ENCODE measurements at regions not wholly inside any gene's neighbourhood (a gene's known extent, or its start where the extent isn't known, plus 50 kb on each side); places are given as distances from the start of the nearest gene placed in this dataset.
A peak's percentile ranks its signal among the peaks of the same experiment; 100 is the strongest.
"Not testable (repeated sequence)": the region's sequence is repeated elsewhere in the genome, so short reads cannot be mapped to it uniquely, and the experiment has no call there.

DNA sequence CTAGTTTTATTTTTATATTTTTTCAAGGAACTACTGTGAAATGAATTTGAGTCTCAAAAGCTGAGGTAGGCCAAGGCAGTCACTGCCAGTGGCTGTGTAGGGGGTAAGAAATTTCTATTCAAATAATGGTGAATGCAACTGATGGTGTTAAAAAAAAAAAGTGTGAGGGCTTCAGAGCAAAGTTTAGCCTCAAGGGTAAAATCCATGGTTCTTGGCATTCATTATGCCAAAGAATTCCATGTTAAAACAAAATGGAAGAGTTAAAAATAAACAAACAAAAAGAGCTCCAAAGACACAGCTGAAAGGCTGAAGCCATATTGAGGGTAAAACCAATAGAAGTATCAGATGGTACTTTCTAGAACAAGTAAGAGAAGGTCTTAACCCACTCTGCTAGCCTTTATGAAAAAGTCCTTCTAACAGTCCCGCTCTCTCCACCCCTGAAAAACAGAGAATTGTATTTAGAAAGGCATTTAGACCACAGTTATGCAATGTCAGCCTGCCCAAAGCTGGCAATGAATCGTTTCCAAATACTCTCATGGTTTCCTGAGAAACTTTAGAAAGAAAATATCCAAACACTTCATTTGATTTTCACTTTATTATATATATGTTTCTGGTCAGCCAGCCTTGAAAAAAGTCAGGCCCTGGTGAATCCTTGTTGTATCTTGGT, 158.4 kb upstream of the GMNC start:
- no peak overlapping the region for H3K4me3 ChIP-seq (ENCODE audit: low read depth, low read length)
- peak; percentile 30 for DNase-seq (ENCODE audit: low read depth)

DNA sequence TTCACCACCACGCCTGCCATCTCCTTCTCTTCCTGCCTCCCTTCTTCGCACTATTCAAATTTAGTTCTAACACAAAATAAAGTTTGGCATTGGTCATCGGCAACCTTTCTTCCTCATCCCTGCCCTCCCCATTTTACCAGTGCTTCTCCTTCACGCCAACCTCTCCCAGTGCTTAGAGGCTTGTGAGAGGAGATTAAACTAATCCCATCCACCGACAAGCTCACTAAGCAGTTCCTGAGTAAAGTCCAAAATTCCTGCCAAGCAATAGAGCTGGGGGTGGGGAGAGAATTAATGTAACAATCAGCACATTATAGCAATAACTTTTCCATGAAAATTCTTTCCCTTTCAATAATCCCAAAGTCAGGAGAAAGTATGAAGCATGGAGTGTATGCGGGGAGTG, 157.4 kb upstream of the GMNC start:
- no peak for DNase-seq (ENCODE audit: low read depth)

More for the DNA sequence above, 158.4 kb upstream of the GMNC start:
- TF ChIP-seq, protein P1, sequence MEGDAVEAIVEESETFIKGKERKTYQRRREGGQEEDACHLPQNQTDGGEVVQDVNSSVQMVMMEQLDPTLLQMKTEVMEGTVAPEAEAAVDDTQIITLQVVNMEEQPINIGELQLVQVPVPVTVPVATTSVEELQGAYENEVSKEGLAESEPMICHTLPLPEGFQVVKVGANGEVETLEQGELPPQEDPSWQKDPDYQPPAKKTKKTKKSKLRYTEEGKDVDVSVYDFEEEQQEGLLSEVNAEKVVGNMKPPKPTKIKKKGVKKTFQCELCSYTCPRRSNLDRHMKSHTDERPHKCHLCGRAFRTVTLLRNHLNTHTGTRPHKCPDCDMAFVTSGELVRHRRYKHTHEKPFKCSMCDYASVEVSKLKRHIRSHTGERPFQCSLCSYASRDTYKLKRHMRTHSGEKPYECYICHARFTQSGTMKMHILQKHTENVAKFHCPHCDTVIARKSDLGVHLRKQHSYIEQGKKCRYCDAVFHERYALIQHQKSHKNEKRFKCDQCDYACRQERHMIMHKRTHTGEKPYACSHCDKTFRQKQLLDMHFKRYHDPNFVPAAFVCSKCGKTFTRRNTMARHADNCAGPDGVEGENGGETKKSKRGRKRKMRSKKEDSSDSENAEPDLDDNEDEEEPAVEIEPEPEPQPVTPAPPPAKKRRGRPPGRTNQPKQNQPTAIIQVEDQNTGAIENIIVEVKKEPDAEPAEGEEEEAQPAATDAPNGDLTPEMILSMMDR (IDR thresholded peaks at IDR 0.05; ENCODE audit: insufficient read depth, low read length): no peak

DNA sequence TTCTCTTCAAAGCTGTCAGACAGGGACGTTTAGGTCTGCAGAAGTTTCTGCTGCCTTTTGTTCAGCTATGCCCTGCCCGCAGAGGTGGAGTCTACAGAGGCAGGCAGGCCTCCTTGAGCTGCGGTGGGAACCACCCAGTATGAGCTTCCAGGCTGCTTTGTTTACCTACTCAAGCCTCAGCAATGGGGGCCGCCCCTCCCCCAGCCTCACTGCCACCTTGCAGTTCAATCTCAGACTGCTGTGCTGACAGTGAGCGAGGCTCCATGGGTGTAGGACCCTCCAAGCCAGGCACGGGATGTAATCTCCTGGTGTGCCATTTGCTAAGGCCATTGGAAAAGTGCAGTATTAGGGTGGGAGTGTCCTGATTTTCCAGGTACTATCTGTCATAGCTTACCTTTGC, 153.5 kb upstream of the GMNC start:
- DNase-seq (ENCODE audit: low read depth): not testable (repeated sequence)

More for the DNA sequence above, 157.4 kb upstream of the GMNC start:
- H3K4me3 ChIP-seq (ENCODE audit: low read depth, low read length): no peak overlapping the region
- TF ChIP-seq, protein P1 (IDR thresholded peaks at IDR 0.05; ENCODE audit: insufficient read depth, low read length): no peak

DNA sequence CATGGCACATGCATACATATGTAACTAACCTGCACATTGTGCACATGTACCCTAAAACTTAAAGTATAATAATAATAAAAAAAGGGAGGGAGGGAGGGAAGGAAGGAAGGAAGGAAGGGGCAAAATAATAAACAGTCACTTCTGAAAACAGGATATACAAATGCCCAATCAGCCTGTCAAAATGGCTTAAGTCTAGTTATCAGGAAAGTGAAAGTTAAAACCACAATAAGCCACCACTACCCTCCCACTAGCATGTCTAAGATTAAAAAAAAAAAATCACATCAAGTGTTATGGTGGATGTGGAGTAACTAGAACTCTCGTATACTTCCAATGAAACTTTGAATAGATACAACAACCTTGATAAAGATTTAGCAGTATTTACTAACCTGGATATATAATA, 145.6 kb upstream of the GMNC start:
- DNase-seq (ENCODE audit: low read depth): no peak
- TF ChIP-seq, protein P1 (IDR thresholded peaks at IDR 0.05; ENCODE audit: insufficient read depth, low read length): no peak
- H3K4me3 ChIP-seq (ENCODE audit: low read depth, low read length): no peak overlapping the region

More for the DNA sequence above, 153.5 kb upstream of the GMNC start:
- H3K4me3 ChIP-seq (ENCODE audit: low read depth, low read length): not testable (repeated sequence)

DNA sequence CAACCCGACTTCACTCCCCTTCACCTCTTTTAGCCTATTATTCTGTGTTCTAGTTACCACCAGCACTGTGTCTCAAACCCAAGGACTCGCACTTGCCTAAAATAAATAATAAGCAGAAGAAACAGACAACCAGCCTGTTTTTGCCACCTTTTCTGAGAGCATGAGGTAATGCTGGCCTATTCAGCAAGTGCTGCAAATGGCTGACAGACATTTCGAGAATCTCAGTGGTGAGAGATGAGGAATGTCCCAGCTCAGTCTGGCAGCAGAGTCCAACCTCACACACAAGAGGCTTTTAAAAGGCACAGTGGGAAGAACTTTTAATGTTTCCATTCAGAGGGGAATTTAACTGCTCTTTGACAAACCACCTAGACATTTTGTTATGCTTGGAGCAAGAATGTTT, 143.3 kb upstream of the GMNC start:
- TF ChIP-seq, protein P1 (IDR thresholded peaks at IDR 0.05; ENCODE audit: insufficient read depth, low read length): no peak
- H3K4me3 ChIP-seq (ENCODE audit: low read depth, low read length): no peak overlapping the region
- DNase-seq (ENCODE audit: low read depth): no peak

DNA sequence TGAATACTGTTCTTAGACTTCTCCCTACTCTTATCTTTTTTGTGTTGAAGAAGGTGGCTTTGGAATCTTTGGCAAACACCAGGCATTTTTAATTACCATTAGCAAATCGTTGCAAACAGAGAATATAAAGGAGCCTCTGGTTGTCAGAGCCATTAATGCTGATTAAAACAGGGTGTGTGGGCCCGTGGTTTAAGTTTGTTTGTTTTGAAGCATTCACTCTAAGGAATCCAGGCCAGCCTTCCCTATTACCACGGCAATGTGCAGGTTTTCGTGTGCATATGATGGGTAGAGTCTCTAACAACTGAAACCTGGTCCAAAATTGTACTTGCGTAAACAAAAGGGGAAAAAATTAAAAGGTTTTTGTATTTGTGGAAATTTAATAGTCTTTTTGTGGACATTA, 141.2 kb upstream of the GMNC start:
- no peak overlapping the region for H3K4me3 ChIP-seq (ENCODE audit: low read depth, low read length)
- TF ChIP-seq, protein P1 (IDR thresholded peaks at IDR 0.05; ENCODE audit: insufficient read depth, low read length): no peak
- no peak for DNase-seq (ENCODE audit: low read depth)

DNA sequence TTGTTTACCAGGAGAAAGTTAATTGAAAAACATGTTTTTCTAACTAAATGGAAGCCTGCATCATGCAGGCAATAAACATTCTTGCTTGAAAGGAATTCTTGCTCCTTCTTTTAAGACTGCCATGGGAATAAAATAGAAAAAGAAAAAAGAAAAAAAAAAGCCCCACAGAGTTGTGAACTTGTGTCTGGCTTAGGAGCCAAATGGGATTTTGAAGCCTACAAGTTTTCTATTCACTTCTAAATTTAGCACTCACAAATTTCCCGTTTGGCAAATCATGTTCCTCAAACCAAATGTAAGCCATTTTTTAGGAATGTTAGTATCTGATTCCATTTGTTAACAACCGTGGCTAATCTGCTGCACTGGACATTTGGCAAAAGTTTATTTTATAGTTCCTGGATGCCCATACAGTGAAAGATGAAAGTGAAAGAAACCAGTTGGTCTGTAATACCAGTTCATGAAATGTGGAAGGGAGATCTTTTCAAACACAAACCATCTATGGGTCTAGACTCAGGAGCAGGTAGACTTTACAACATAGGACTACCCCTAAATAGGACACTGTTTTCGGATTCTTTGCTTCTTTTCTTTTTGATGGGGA, 133.8 kb upstream of the GMNC start:
- DNase-seq (ENCODE audit: low read depth): peak; percentile 15
- H3K4me3 ChIP-seq (ENCODE audit: low read depth, low read length): no peak overlapping the region
- TF ChIP-seq, protein P1 (IDR thresholded peaks at IDR 0.05; ENCODE audit: insufficient read depth, low read length): no peak
